Activated naive CD4-positive, alpha-beta T cell treated with anti-CD3 and anti-CD28 coated beads for 36 hours (primary cell): ENCODE measurements at regions not wholly inside any gene's neighbourhood (a gene's known extent, or its start where the extent isn't known, plus 50 kb on each side); places are given as distances from the start of the nearest gene placed in this dataset.

Experiments
- CTCF ChIA-PET: fragments of 350-600 bp; sonication (Branson Sonifier 250); formaldehyde crosslinking; loops from one replicate; lab custom pipeline; 2021; ENCODE audit warnings: antibody characterized with exemption; lab: Charles Lee
- DNase-seq: peaks from one replicate; pipeline ENCODE4 v3.0.0-alpha.2; 2020
- H3K27ac Mint-ChIP-seq: one replicate; pipeline ENCODE4 v1.8.0; 2021; ENCODE audit warnings: mild to moderate bottlenecking, mixed read lengths
- H3K27me3 Mint-ChIP-seq: one replicate; pipeline ENCODE4 v1.8.0; 2021; ENCODE audit warnings: low read depth, mixed read lengths
- H3K36me3 Mint-ChIP-seq: one replicate; pipeline ENCODE4 v1.8.0; 2021; ENCODE audit warnings: low read depth, mixed read lengths
- H3K4me1 Mint-ChIP-seq: one replicate; pipeline ENCODE4 v1.8.0; 2021; ENCODE audit warnings: low read depth, mixed read lengths
- H3K4me3 Mint-ChIP-seq: one replicate; pipeline ENCODE4 v1.8.0; 2021; ENCODE audit warnings: mild to moderate bottlenecking, moderate library complexity, mixed read lengths
- H3K9me3 Mint-ChIP-seq: one replicate; pipeline ENCODE4 v1.8.0; 2021; ENCODE audit warnings: mixed read lengths
- intact Hi-C: fragments of 100-400 bp; cut with micrococcal nuclease; formaldehyde crosslinking; loops from one replicate; pipeline ENCODE4 v1.15.1; 2023

GRCh38 chr3:181457756-181458155 is 254.0 kb upstream of the SOX2 start:
- Mint-ChIP-seq H3K9me3 (peaks cover 5% of the 10 kb centered on the region), H3K36me3 (no peaks in the 10 kb centered on the region), H3K27ac (no peak overlapping the region), H3K4me3 (no peak overlapping the region), H3K27me3 (no peaks in the 10 kb centered on the region), H3K4me1 (no peaks in the 10 kb centered on the region)
- intact Hi-C loops = no loop called here
- CTCF ChIA-PET = no interaction called here
- no peak for DNase-seq

- no peak overlapping the region for H3K4me3 Mint-ChIP-seq
- no peak overlapping the region for H3K27ac Mint-ChIP-seq
- CTCF ChIA-PET = no interaction called here
- no peaks in the 10 kb centered on the region for H3K27me3 Mint-ChIP-seq
- no peaks in the 10 kb centered on the region for H3K36me3 Mint-ChIP-seq
- DNase-seq = no peak
- intact Hi-C loops = no loop called here
- H3K4me1 Mint-ChIP-seq = no peaks in the 10 kb centered on the region
- peaks cover 7% of the 10 kb centered on the region for H3K9me3 Mint-ChIP-seq
Observed at GRCh38 chr3:181457190-181457589, 254.5 kb upstream of the SOX2 start.

- no peaks in the 10 kb centered on the region for H3K4me1 Mint-ChIP-seq
Observed at GRCh38 chr3:181455276-181455675, 256.4 kb upstream of the SOX2 start.

GRCh38 chr3:181454451-181455027 is 257.2 kb upstream of the SOX2 start:
- intact Hi-C loops = no loop called here
- DNase-seq = no peak
- H3K4me1 Mint-ChIP-seq = no peaks in the 10 kb centered on the region
- H3K27me3 Mint-ChIP-seq = no peaks in the 10 kb centered on the region
- H3K4me3 Mint-ChIP-seq = no peak overlapping the region
- peaks cover 12% of the 10 kb centered on the region for H3K9me3 Mint-ChIP-seq
- CTCF ChIA-PET = no interaction called here
- no peak overlapping the region for H3K27ac Mint-ChIP-seq
- no peaks in the 10 kb centered on the region for H3K36me3 Mint-ChIP-seq

More at GRCh38 chr3:181455276-181455675, 256.4 kb upstream of the SOX2 start:
- Mint-ChIP-seq H3K27me3 (no peaks in the 10 kb centered on the region), H3K9me3 (peaks cover 10% of the 10 kb centered on the region), H3K4me3 (no peak overlapping the region), H3K36me3 (no peaks in the 10 kb centered on the region), H3K27ac (no peak overlapping the region)
- intact Hi-C loops = no loop called here
- CTCF ChIA-PET = no interaction called here
- DNase-seq = no peak

- H3K27me3 Mint-ChIP-seq = no peaks in the 10 kb centered on the region
- H3K4me1 Mint-ChIP-seq = no peaks in the 10 kb centered on the region
- no peak overlapping the region for H3K4me3 Mint-ChIP-seq
- CTCF ChIA-PET = no interaction called here
- peaks cover 10% of the 10 kb centered on the region for H3K9me3 Mint-ChIP-seq
- DNase-seq = no peak
- no peaks in the 10 kb centered on the region for H3K36me3 Mint-ChIP-seq
- H3K27ac Mint-ChIP-seq = no peak overlapping the region
- intact Hi-C loops = no loop called here
Observed at GRCh38 chr3:181446741-181447140, 265.0 kb upstream of the SOX2 start.

- Mint-ChIP-seq H3K36me3 (no peaks in the 10 kb centered on the region), H3K27me3 (no peaks in the 10 kb centered on the region), H3K27ac (no peak overlapping the region), H3K9me3 (peaks cover 10% of the 10 kb centered on the region), H3K4me3 (no peak overlapping the region), H3K4me1 (no peaks in the 10 kb centered on the region)
- DNase-seq = no peak
- intact Hi-C loops = no loop called here
- CTCF ChIA-PET = no interaction called here
Observed at GRCh38 chr3:181442066-181442465, 269.7 kb upstream of the SOX2 start.

GRCh38 chr3:181432992-181433391 is 278.7 kb upstream of the SOX2 start:
- H3K27me3 Mint-ChIP-seq = no peaks in the 10 kb centered on the region
- CTCF ChIA-PET = no interaction called here
- H3K9me3 Mint-ChIP-seq = peaks cover 27% of the 10 kb centered on the region
- no peak for DNase-seq
- intact Hi-C loops = no loop called here
- H3K27ac Mint-ChIP-seq = no peak overlapping the region
- H3K4me1 Mint-ChIP-seq = no peaks in the 10 kb centered on the region
- H3K4me3 Mint-ChIP-seq = no peak overlapping the region
- H3K36me3 Mint-ChIP-seq = no peaks in the 10 kb centered on the region

GRCh38 chr3:181431748-181432147 is 280.0 kb upstream of the SOX2 start:
- no peaks in the 10 kb centered on the region for H3K4me1 Mint-ChIP-seq
- H3K27me3 Mint-ChIP-seq = no peaks in the 10 kb centered on the region
- H3K36me3 Mint-ChIP-seq = no peaks in the 10 kb centered on the region
- H3K27ac Mint-ChIP-seq = no peak overlapping the region
- H3K4me3 Mint-ChIP-seq = no peak overlapping the region
- no peak for DNase-seq
- peaks cover 31% of the 10 kb centered on the region for H3K9me3 Mint-ChIP-seq
- intact Hi-C loops = no loop called here
- CTCF ChIA-PET = no interaction called here

GRCh38 chr3:181425074-181425473 is 286.7 kb upstream of the SOX2 start:
- intact Hi-C loops = no loop called here
- Mint-ChIP-seq H3K27me3 (no peaks in the 10 kb centered on the region), H3K4me1 (no peaks in the 10 kb centered on the region), H3K9me3 (peaks cover 23% of the 10 kb centered on the region), H3K27ac (no peak overlapping the region), H3K36me3 (no peaks in the 10 kb centered on the region), H3K4me3 (no peak overlapping the region)
- CTCF ChIA-PET = no interaction called here
- no peak for DNase-seq

GRCh38 chr3:181418233-181418632 is 293.5 kb upstream of the SOX2 start:
- Mint-ChIP-seq H3K36me3 (no peaks in the 10 kb centered on the region), H3K4me1 (no peaks in the 10 kb centered on the region), H3K9me3 (peaks cover 2% of the 10 kb centered on the region), H3K27me3 (no peaks in the 10 kb centered on the region), H3K27ac (no peak overlapping the region), H3K4me3 (no peak overlapping the region)
- intact Hi-C loops = no loop called here
- CTCF ChIA-PET = no interaction called here
- no peak for DNase-seq

GRCh38 chr3:181417748-181418147 is 294.0 kb upstream of the SOX2 start:
- H3K4me1 Mint-ChIP-seq = no peaks in the 10 kb centered on the region
- no peak overlapping the region for H3K4me3 Mint-ChIP-seq
- H3K27me3 Mint-ChIP-seq = no peaks in the 10 kb centered on the region
- H3K9me3 Mint-ChIP-seq = no peaks in the 10 kb centered on the region
- H3K27ac Mint-ChIP-seq = no peak overlapping the region
- no peaks in the 10 kb centered on the region for H3K36me3 Mint-ChIP-seq
- intact Hi-C loops = no loop called here
- CTCF ChIA-PET = no interaction called here
- no peak for DNase-seq

- H3K4me3 Mint-ChIP-seq = no peak overlapping the region
- H3K9me3 Mint-ChIP-seq = peaks cover 2% of the 10 kb centered on the region
- H3K36me3 Mint-ChIP-seq = no peaks in the 10 kb centered on the region
- intact Hi-C loops = no loop called here
- no peak for DNase-seq
- H3K27me3 Mint-ChIP-seq = no peaks in the 10 kb centered on the region
- CTCF ChIA-PET = no interaction called here
- H3K4me1 Mint-ChIP-seq = no peaks in the 10 kb centered on the region
- no peak overlapping the region for H3K27ac Mint-ChIP-seq
Observed at GRCh38 chr3:181410870-181411269, 300.9 kb upstream of the SOX2 start.

- CTCF ChIA-PET = no interaction called here
- H3K9me3 Mint-ChIP-seq = peaks cover 4% of the 10 kb centered on the region
- H3K27me3 Mint-ChIP-seq = no peaks in the 10 kb centered on the region
- H3K4me3 Mint-ChIP-seq = no peak overlapping the region
- H3K4me1 Mint-ChIP-seq = no peaks in the 10 kb centered on the region
- no peak for DNase-seq
- no peak overlapping the region for H3K27ac Mint-ChIP-seq
- intact Hi-C loops = no loop called here
- H3K36me3 Mint-ChIP-seq = no peaks in the 10 kb centered on the region
Observed at GRCh38 chr3:181403876-181404660, 307.7 kb upstream of the SOX2 start.
